ENCODE measurements at regions not wholly inside any gene's neighbourhood (a gene's known extent, or its start where the extent isn't known, plus 50 kb on each side); places are given as distances from the start of the nearest gene placed in this dataset.
"Not testable (repeated sequence)": the region's sequence is repeated elsewhere in the genome, so short reads cannot be mapped to it uniquely, and the experiment has no call there.

- no peaks in the 10 kb centered on the region for H3K9me3 ChIP-seq (ENCODE audit: low read length)
- no peaks in the 10 kb centered on the region for H4K20me1 ChIP-seq (ENCODE audit: insufficient read depth, low read length)
- H3K4me3 ChIP-seq (ENCODE audit: low read depth, low read length, poor library complexity, severe bottlenecking), result no peak overlapping the region
- H3K79me2 ChIP-seq (ENCODE audit: insufficient read depth, low read depth, low read length), result no peaks in the 10 kb centered on the region
- H3K9me2 ChIP-seq (ENCODE audit: insufficient read depth, low read length), result no peaks in the 10 kb centered on the region
- POLR2A ChIA-PET, result no interaction called here
- DNase-seq (ENCODE audit: low spot score), result no peak
- CTCF ChIA-PET (ENCODE audit: unreplicated experiment), result no interaction called here
- intact Hi-C loops (cut with micrococcal nuclease; ENCODE audit: unreplicated experiment), result no loop called here
- H3K4me2 ChIP-seq (ENCODE audit: low read length), result no peak overlapping the region
- no peaks in the 10 kb centered on the region for H3K4me1 ChIP-seq (ENCODE audit: insufficient read depth, low read length, poor library complexity, severe bottlenecking)
- H3K36me3 ChIP-seq (ENCODE audit: insufficient read depth, low read length), result no peaks in the 10 kb centered on the region
- H2AFZ ChIP-seq (ENCODE audit: low read length), result no peak overlapping the region
- BruUV-seq (replicated peaks), result no TSS peak
- no peak overlapping the region for H3K27ac ChIP-seq (ENCODE audit: low read depth, low read length, poor library complexity, severe bottlenecking)
- TF ChIP-seq EZH2phosphoT487 (IDR thresholded peaks at IDR 0.05; ENCODE audit: borderline replicate concordance, low read depth, low read length) (no peak), CTCF (conservative IDR thresholded peaks at IDR 0.05; ENCODE audit: low read length) (no peak)
These were observed 71.8 kb upstream of the PTH start for GRCh38 chr11:13567551-13567950.

GRCh38 chr11:13561860-13562259 lies 66.1 kb upstream of the PTH start:
- CTCF ChIA-PET (ENCODE audit: unreplicated experiment), result no interaction called here
- TF ChIP-seq CTCF (conservative IDR thresholded peaks at IDR 0.05; ENCODE audit: low read length) (no peak), EZH2phosphoT487 (IDR thresholded peaks at IDR 0.05; ENCODE audit: borderline replicate concordance, low read depth, low read length) (no peak)
- intact Hi-C loops (cut with micrococcal nuclease; ENCODE audit: unreplicated experiment), result no loop called here
- Histone ChIP-seq H3K27ac (ENCODE audit: low read depth, low read length, poor library complexity, severe bottlenecking) (no peak overlapping the region), H3K4me3 (ENCODE audit: low read depth, low read length, poor library complexity, severe bottlenecking) (no peak overlapping the region), H3K36me3 (ENCODE audit: insufficient read depth, low read length) (no peaks in the 10 kb centered on the region), H2AFZ (ENCODE audit: low read length) (no peak overlapping the region), H4K20me1 (ENCODE audit: insufficient read depth, low read length) (no peaks in the 10 kb centered on the region), H3K4me2 (ENCODE audit: low read length) (no peak overlapping the region), H3K4me1 (ENCODE audit: insufficient read depth, low read length, poor library complexity, severe bottlenecking) (no peaks in the 10 kb centered on the region), H3K79me2 (ENCODE audit: insufficient read depth, low read depth, low read length) (no peaks in the 10 kb centered on the region), H3K9me3 (ENCODE audit: low read length) (no peaks in the 10 kb centered on the region), H3K9me2 (ENCODE audit: insufficient read depth, low read length) (no peaks in the 10 kb centered on the region)
- BruUV-seq (replicated peaks), result no TSS peak
- DNase-seq (ENCODE audit: low spot score), result no peak
- POLR2A ChIA-PET, result no interaction called here

DNA sequence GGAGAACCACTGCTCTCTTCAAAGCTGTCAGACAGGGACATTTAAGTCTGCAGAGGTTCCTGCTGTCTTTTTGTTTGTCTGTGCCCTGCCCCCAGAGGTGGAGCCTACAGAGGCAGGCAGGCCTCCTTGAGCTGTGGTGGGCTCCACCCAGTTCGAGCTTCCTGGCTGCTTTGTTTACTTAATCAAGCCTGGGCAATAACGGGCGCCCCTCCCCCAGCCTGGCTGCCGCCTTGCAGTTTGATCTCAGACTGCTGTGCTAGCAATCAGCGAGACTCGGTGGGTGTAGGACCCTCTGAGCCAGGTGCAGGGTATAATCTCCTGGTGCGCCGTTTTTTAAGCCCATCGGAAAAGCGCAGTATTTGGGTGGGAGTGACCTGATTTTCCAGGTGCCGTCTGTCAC lies 64.5 kb upstream of the PTH start:
- H3K9me3 ChIP-seq (ENCODE audit: low read length); BruUV-seq (replicated peaks); H2AFZ ChIP-seq (ENCODE audit: low read length); H3K27ac ChIP-seq (ENCODE audit: low read depth, low read length, poor library complexity, severe bottlenecking); H4K20me1 ChIP-seq (ENCODE audit: insufficient read depth, low read length); H3K36me3 ChIP-seq (ENCODE audit: insufficient read depth, low read length); DNase-seq (ENCODE audit: low spot score); POLR2A ChIA-PET; H3K4me1 ChIP-seq (ENCODE audit: insufficient read depth, low read length, poor library complexity, severe bottlenecking); intact Hi-C loops (cut with micrococcal nuclease; ENCODE audit: unreplicated experiment); H3K79me2 ChIP-seq (ENCODE audit: insufficient read depth, low read depth, low read length); H3K9me2 ChIP-seq (ENCODE audit: insufficient read depth, low read length); H3K4me2 ChIP-seq (ENCODE audit: low read length); H3K4me3 ChIP-seq (ENCODE audit: low read depth, low read length, poor library complexity, severe bottlenecking): not testable (repeated sequence)
- CTCF ChIA-PET (ENCODE audit: unreplicated experiment), result interaction anchor here (0.6 kb wide), 1 partner anchor 21 kb away, joined by 3 read pairs; no protein-coding TSS in a partner anchor
